A549 (cell line): ENCODE measurements at regions not wholly inside any gene's neighbourhood (a gene's known extent, or its start where the extent isn't known, plus 50 kb on each side); places are given as distances from the start of the nearest gene placed in this dataset.

Experiments used
- ATAC-seq, 2 experiments: fragments of 200-7000 bp in 1 of 2; fragments of >200 bp in 1 of 2; cut with Nextera tagmentation in 1 of 2; cut with Tn5 transposase in 1 of 2; 3 replicates each; pipeline versions ENCODE4 v1.8.0 to v1.9.1; 2018 to 2020; ENCODE audit warnings: mild to moderate bottlenecking in 1 of 2, moderate library complexity in 1 of 2
- CTCF ChIA-PET: fragments of 300-600 bp; sonication (Branson Sonifier 250); formaldehyde crosslinking; extraction: SDS; loops from one replicate; lab custom pipeline; 2021; ENCODE audit warnings: antibody characterized with exemption, inconsistent platforms; lab: Yijun Ruan, JAX
- POLR2A ChIA-PET: fragments of 350-600 bp; formaldehyde crosslinking; extraction: SDS; loops from one replicate; lab custom pipeline; 2021; ENCODE audit warnings: antibody characterized with exemption, inconsistent platforms; lab: Yijun Ruan, JAX
- DNase-seq, 2 experiments: peaks; one replicate each; pipeline versions ENCODE4 v3.0.0 to v3.0.0-alpha.2; 2011 to 2016; ENCODE audit warnings: low read depth in 1 of 2, low spot score in 1 of 2
- FAIRE-seq: peaks from 2 replicates; lab custom pipeline; 2011; peaks lifted over from hg19 to GRCh38; lab: Jason Lieb, UNC
- H3K27ac ChIP-seq, 2 experiments: fragments of >200 bp; sonication (Bioruptor Twin); formaldehyde crosslinking; 3 replicates each; pipeline ENCODE4 v1.5.1; 2016 to 2017
- H3K4me1 ChIP-seq: fragments of >200 bp; sonication (Bioruptor Twin); formaldehyde crosslinking; 3 replicates; pipeline ENCODE4 v1.6.1; 2016
- H3K4me2 ChIP-seq: fragments of >200 bp; sonication (Bioruptor Twin); formaldehyde crosslinking; 3 replicates; pipeline ENCODE4 v1.6.1; 2016
- H3K4me3 ChIP-seq: fragments of >200 bp; sonication (Bioruptor Twin); formaldehyde crosslinking; 3 replicates; pipeline ENCODE4 v1.5.1; 2016
- H3K9me3 ChIP-seq: fragments of >200 bp; sonication (Bioruptor Twin); formaldehyde crosslinking; 3 replicates; pipeline ENCODE4 v1.6.1; 2016
- BHLHE40 ChIP-seq: IDR thresholded peaks from 2 replicates; pipeline ENCODE4 v1.6.1; 2012; ENCODE audit warnings: low read depth, low read length, inconsistent platforms
- CBX2 ChIP-seq: fragments of 200-600 bp; sonication (generic); IDR thresholded peaks from 2 replicates; pipeline ENCODE4 v1.6.1; 2016; ENCODE audit warnings: low read depth, mild to moderate bottlenecking, borderline replicate concordance
- CBX8 ChIP-seq: fragments of 200-600 bp; sonication (generic); IDR thresholded peaks from 2 replicates; pipeline ENCODE4 v1.6.1; 2016
- CEBPB ChIP-seq, 2 experiments: fragments of >200 bp in 1 of 2; sonication (Bioruptor Twin) in 1 of 2; formaldehyde crosslinking in 1 of 2; IDR thresholded peaks; 2 replicates each; pipeline ENCODE4 v1.6.1; 2012 to 2016
- CHD2 ChIP-seq: fragments of 150-350 bp; IDR thresholded peaks from 2 replicates; pipeline ENCODE4 v1.6.1; 2014; ENCODE audit warnings: low read length; ENCODE audit not compliant: partially characterized antibody
- CTCF ChIP-seq: fragments of >200 bp; sonication (Bioruptor Twin); formaldehyde crosslinking; IDR thresholded peaks from 3 replicates; pipeline ENCODE4 v1.5.1; 2016
- FOSB ChIP-seq: fragments of 250-450 bp; sonication (Bioruptor Pico); IDR thresholded peaks from 2 replicates; pipeline ENCODE4 v1.5.0; 2020; ENCODE audit warnings: mild to moderate bottlenecking, moderate library complexity
- GATA3 ChIP-seq: IDR thresholded peaks from 2 replicates; pipeline ENCODE4 v1.6.1; 2012; ENCODE audit warnings: borderline replicate concordance
- HOXA7 ChIP-seq: fragments of 250-450 bp; sonication (Bioruptor Pico); IDR thresholded peaks from 2 replicates; pipeline ENCODE4 v1.5.0; 2020; ENCODE audit warnings: mild to moderate bottlenecking, moderate library complexity
- JUN ChIP-seq, 2 experiments: fragments of >200 bp; sonication (Bioruptor Twin); formaldehyde crosslinking; IDR thresholded peaks; 2 replicates in 1 of 2; 3 replicates in 1 of 2; pipeline ENCODE4 v1.6.1; 2016 to 2017
- JUNB ChIP-seq: fragments of >200 bp; sonication (Bioruptor Twin); formaldehyde crosslinking; IDR thresholded peaks from 2 replicates; pipeline ENCODE4 v1.6.1; 2016
- KDM1A ChIP-seq: fragments of 200-600 bp; sonication (generic); IDR thresholded peaks from 2 replicates; pipeline ENCODE4 v1.6.1; 2016; ENCODE audit warnings: low read depth, mild to moderate bottlenecking
- KDM5A ChIP-seq: fragments of 200-600 bp; sonication (generic); IDR thresholded peaks from 2 replicates; pipeline ENCODE4 v1.6.1; 2016; ENCODE audit warnings: antibody characterized with exemption, mild to moderate bottlenecking
- NPAS2 ChIP-seq: fragments of 250-450 bp; sonication (Bioruptor Pico); IDR thresholded peaks from 2 replicates; pipeline ENCODE4 v1.8.0; 2022; ENCODE audit warnings: mild to moderate bottlenecking, moderate library complexity, borderline replicate concordance
- PHF8 ChIP-seq: fragments of 200-600 bp; sonication (generic); IDR thresholded peaks from 2 replicates; pipeline ENCODE4 v1.6.1; 2016; ENCODE audit warnings: low read depth, mild to moderate bottlenecking, antibody characterized with exemption, moderate library complexity, borderline replicate concordance
- POLR2A ChIP-seq: IDR thresholded peaks from 2 replicates; pipeline ENCODE4 v1.6.1; 2012; ENCODE audit warnings: mild to moderate bottlenecking, low read length
- POLR2AphosphoS2 ChIP-seq: conservative IDR thresholded peaks from 2 replicates; pipeline ENCODE4 v1.6.1; 2012; ENCODE audit warnings: low read length, improper control_type of control experiment, inconsistent platforms
- RFX5 ChIP-seq: fragments of 450-650 bp; IDR thresholded peaks from 2 replicates; pipeline ENCODE4 v1.7.1; 2014; ENCODE audit warnings: antibody characterized with exemption, mild to moderate bottlenecking, moderate library complexity
- RNF2 ChIP-seq: fragments of 200-600 bp; sonication (generic); IDR thresholded peaks from 2 replicates; pipeline ENCODE4 v1.6.1; 2016; ENCODE audit warnings: low read depth, mild to moderate bottlenecking, antibody characterized with exemption, moderate library complexity, borderline replicate concordance
- SMC3 ChIP-seq: fragments of >200 bp; sonication (Bioruptor Twin); formaldehyde crosslinking; IDR thresholded peaks from 3 replicates; pipeline ENCODE4 v1.6.1; 2018; ENCODE audit warnings: inconsistent platforms
- ZC3H11A ChIP-seq: fragments of 450-650 bp; IDR thresholded peaks from 2 replicates; pipeline ENCODE4 v1.6.1; 2014; ENCODE audit warnings: antibody characterized with exemption, mild to moderate bottlenecking
- ZNF302 ChIP-seq: fragments of 250-450 bp; sonication (Bioruptor Pico); IDR thresholded peaks from 2 replicates; pipeline ENCODE4 v1.9.0; 2021; ENCODE audit warnings: inconsistent platforms, mild to moderate bottlenecking, moderate library complexity
- WGBS: methylation state at CpG from one replicate; pipeline ENCODE4 v1.1.6; 2017; ENCODE audit errors: missing lambda C conversion rate; 5-methylcytosine and 5-hydroxymethylcytosine counted together
- TF ChIP-seq, protein P1 (sequence below): fragments of 200-600 bp; sonication (generic); IDR thresholded peaks from 2 replicates; pipeline ENCODE4 v1.6.1; 2016; ENCODE audit warnings: antibody characterized with exemption, mild to moderate bottlenecking, moderate library complexity
- TF ChIP-seq, protein P2 (sequence below): IDR thresholded peaks from 2 replicates; pipeline ENCODE4 v1.6.1; 2012

DNA sequence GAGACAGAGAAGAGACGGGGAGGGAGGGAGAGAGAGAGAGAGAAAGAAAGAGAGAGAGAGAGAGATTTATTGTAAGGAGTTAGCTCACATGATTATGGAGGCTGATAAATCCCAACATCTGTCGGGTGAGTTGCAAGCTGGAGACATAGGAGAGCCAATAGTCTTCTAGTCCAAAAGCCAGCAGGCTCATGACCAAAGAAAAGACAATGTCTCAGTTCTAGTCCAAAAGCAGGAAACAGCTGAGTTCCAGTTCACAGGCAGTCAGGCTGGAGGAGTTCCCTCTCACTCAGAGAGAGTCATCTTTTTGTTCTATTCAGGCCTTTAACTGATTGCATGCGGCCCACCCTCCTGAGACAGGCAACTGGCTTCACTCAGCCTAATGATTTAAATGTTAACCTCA is 416.6 kb downstream of the PREX1 start:
- no peak overlapping the region for H3K4me2 ChIP-seq
- H3K9me3 ChIP-seq: no peaks in the 10 kb centered on the region
- ChIA-PET CTCF (interaction anchor here (0.7 kb wide), 1 partner anchor 209 kb away, joined by 3 read pairs; no protein-coding TSS in a partner anchor), POLR2A (no interaction called here)
- DNase-seq (no peak), FAIRE-seq (no peak), ATAC-seq (no peak)
- no peak overlapping the region for H3K27ac ChIP-seq
- TF ChIP-seq NPAS2: no peak
- no peak for TF ChIP-seq POLR2AphosphoS2
- no peak for TF ChIP-seq CTCF
- TF ChIP-seq KDM5A: no peak
- no peak for TF ChIP-seq CBX8
- TF ChIP-seq GATA3: no peak
- no peak for TF ChIP-seq KDM1A
- TF ChIP-seq SMC3: no peak
- no peak for TF ChIP-seq BHLHE40
- WGBS: 46% methylated on average over 3 of the region's 3 CpGs
- H3K4me3 ChIP-seq: no peak overlapping the region
- H3K4me1 ChIP-seq: no peaks in the 10 kb centered on the region

- no peak for DNase-seq
- no peak overlapping the region for H3K27ac ChIP-seq
- no peak overlapping the region for H3K4me2 ChIP-seq
- POLR2A ChIA-PET: no interaction called here
- CTCF ChIA-PET: interaction anchor here (1.5 kb wide), 1 partner anchor 212 kb away, joined by 6 read pairs; no protein-coding TSS in a partner anchor
- H3K4me1 ChIP-seq: no peaks in the 10 kb centered on the region
- FAIRE-seq: no peak
- H3K4me3 ChIP-seq: no peak overlapping the region
- no peak for ATAC-seq
- 12% methylated on average over 4 of the region's 4 CpGs for whole genome bisulfite sequencing
- TF ChIP-seq ZC3H11A: no peak
- no peak for TF ChIP-seq JUN (IDR thresholded peaks at IDR 0.05)
- TF ChIP-seq, protein P1, sequence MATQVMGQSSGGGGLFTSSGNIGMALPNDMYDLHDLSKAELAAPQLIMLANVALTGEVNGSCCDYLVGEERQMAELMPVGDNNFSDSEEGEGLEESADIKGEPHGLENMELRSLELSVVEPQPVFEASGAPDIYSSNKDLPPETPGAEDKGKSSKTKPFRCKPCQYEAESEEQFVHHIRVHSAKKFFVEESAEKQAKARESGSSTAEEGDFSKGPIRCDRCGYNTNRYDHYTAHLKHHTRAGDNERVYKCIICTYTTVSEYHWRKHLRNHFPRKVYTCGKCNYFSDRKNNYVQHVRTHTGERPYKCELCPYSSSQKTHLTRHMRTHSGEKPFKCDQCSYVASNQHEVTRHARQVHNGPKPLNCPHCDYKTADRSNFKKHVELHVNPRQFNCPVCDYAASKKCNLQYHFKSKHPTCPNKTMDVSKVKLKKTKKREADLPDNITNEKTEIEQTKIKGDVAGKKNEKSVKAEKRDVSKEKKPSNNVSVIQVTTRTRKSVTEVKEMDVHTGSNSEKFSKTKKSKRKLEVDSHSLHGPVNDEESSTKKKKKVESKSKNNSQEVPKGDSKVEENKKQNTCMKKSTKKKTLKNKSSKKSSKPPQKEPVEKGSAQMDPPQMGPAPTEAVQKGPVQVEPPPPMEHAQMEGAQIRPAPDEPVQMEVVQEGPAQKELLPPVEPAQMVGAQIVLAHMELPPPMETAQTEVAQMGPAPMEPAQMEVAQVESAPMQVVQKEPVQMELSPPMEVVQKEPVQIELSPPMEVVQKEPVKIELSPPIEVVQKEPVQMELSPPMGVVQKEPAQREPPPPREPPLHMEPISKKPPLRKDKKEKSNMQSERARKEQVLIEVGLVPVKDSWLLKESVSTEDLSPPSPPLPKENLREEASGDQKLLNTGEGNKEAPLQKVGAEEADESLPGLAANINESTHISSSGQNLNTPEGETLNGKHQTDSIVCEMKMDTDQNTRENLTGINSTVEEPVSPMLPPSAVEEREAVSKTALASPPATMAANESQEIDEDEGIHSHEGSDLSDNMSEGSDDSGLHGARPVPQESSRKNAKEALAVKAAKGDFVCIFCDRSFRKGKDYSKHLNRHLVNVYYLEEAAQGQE: no peak
- no peak for TF ChIP-seq FOSB (CRISPR knock-in tag)
- TF ChIP-seq CBX2: no peak
- TF ChIP-seq ZNF302 (CRISPR knock-in tag): no peak
- no peak for TF ChIP-seq CEBPB (IDR thresholded peaks at IDR 0.05)
- TF ChIP-seq POLR2A: no peak
- no peak for TF ChIP-seq PHF8
- no peak for TF ChIP-seq JUNB
- no peak for TF ChIP-seq HOXA7
- TF ChIP-seq, protein P2, sequence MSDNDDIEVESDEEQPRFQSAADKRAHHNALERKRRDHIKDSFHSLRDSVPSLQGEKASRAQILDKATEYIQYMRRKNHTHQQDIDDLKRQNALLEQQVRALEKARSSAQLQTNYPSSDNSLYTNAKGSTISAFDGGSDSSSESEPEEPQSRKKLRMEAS: no peak
- TF ChIP-seq RFX5: no peak
- TF ChIP-seq CHD2: no peak
- no peak for TF ChIP-seq POLR2AphosphoS2
- TF ChIP-seq NPAS2: no peak
- no peak for TF ChIP-seq RNF2
- no peaks in the 10 kb centered on the region for H3K9me3 ChIP-seq
Measured at GRCh38 chr20:48409055-48409615, 418.7 kb downstream of the PREX1 start.
